PFSK-1 (cell line): ENCODE measurements at regions not wholly inside any gene's neighbourhood (a gene's known extent, or its start where the extent isn't known, plus 50 kb on each side); places are given as distances from the start of the nearest gene placed in this dataset.

Experiments
- FOXP2 ChIP-seq: optimal IDR thresholded peaks from 2 replicates; pipeline ENCODE3; 2011; ENCODE audit warnings: borderline replicate concordance, control low read depth, inconsistent platforms; ENCODE audit not compliant: insufficient read depth; ENCODE audit errors: extremely low read length, extremely low read depth
- POLR2AphosphoS5 ChIP-seq: IDR thresholded peaks from 2 replicates; pipeline ENCODE4 v1.6.1; 2012; ENCODE audit warnings: low read depth, mild to moderate bottlenecking, control low read depth, low read length, moderate library complexity
- REST ChIP-seq, 2 experiments: IDR thresholded peaks; 2 replicates each; pipeline versions ENCODE4 v1.6.1 to v1.8.0; 2011 to 2012; ENCODE audit warnings: low read depth in 2 of 2, low read length in 2 of 2, control low read depth in 1 of 2, inconsistent platforms in 1 of 2, mild to moderate bottlenecking in 1 of 2, moderate library complexity in 1 of 2; ENCODE audit not compliant: insufficient read depth in 1 of 2
- SIN3A ChIP-seq: IDR thresholded peaks from 2 replicates; pipeline ENCODE4 v1.6.1; 2012; ENCODE audit warnings: mild to moderate bottlenecking, low read length, moderate library complexity, borderline replicate concordance; ENCODE audit not compliant: insufficient read depth
- TAF1 ChIP-seq: IDR thresholded peaks from 2 replicates; pipeline ENCODE4 v1.6.1; 2012; ENCODE audit warnings: low read length, control low read depth, borderline replicate concordance; ENCODE audit not compliant: insufficient read depth

GRCh38 chr18:25817546-25818237 lies 272.7 kb downstream of the SS18 start:
- TF ChIP-seq REST (IDR thresholded peaks at IDR 0.05; ENCODE audit: insufficient read depth in 1 of 2, low read depth in 2 of 2, low read length in 2 of 2) (no peak), FOXP2 (no peak), TAF1 (no peak), SIN3A (no peak), POLR2AphosphoS5 (no peak)

GRCh38 chr18:25815659-25816058 lies 274.8 kb downstream of the SS18 start:
- TF ChIP-seq REST (IDR thresholded peaks at IDR 0.05; ENCODE audit: insufficient read depth in 1 of 2, low read depth in 2 of 2, low read length in 2 of 2), result no peak
- TF ChIP-seq SIN3A, result no peak
- no peak for TF ChIP-seq POLR2AphosphoS5
- no peak for TF ChIP-seq FOXP2
- TF ChIP-seq TAF1, result no peak

GRCh38 chr18:25814841-25815458 lies 275.5 kb downstream of the SS18 start:
- no peak for TF ChIP-seq SIN3A
- no peak for TF ChIP-seq TAF1

GRCh38 chr18:25813110-25813509 lies 277.3 kb downstream of the SS18 start:
- no peak for TF ChIP-seq REST (IDR thresholded peaks at IDR 0.05; ENCODE audit: insufficient read depth in 1 of 2, low read depth in 2 of 2, low read length in 2 of 2)
- no peak for TF ChIP-seq POLR2AphosphoS5
- no peak for TF ChIP-seq TAF1
- TF ChIP-seq FOXP2, result no peak
- TF ChIP-seq SIN3A, result no peak

- TF ChIP-seq FOXP2 (no peak), TAF1 (no peak), REST (IDR thresholded peaks at IDR 0.05; ENCODE audit: insufficient read depth in 1 of 2, low read depth in 2 of 2, low read length in 2 of 2) (no peak), POLR2AphosphoS5 (no peak), SIN3A (no peak)
These were observed 279.7 kb downstream of the SS18 start for GRCh38 chr18:25810736-25811135.
